OCI-LY3 (cell line): ENCODE measurements at regions not wholly inside any gene's neighbourhood (a gene's known extent, or its start where the extent isn't known, plus 50 kb on each side); places are given as distances from the start of the nearest gene placed in this dataset.

ENCODE experiments used
- CTCF ChIP-seq: fragments of 200-600, 300-600 bp; sonication (generic); IDR thresholded peaks from 2 replicates; pipeline ENCODE4 v1.5.1; 2014; ENCODE audit warnings: antibody characterized with exemption, low read length, low read depth
- EZH2phosphoT487 ChIP-seq: fragments of 200-600 bp; shearing (Covaris generic); IDR thresholded peaks from 2 replicates; pipeline ENCODE4 v1.6.1; 2018; ENCODE audit warnings: antibody characterized with exemption, mixed run types, low read depth

GRCh38 chr1:194052514-194053338, 866.3 kb upstream of the B3GALT2 start:
- no peak for TF ChIP-seq CTCF
- no peak for TF ChIP-seq EZH2phosphoT487
